H1 (cell line): ENCODE measurements at regions not wholly inside any gene's neighbourhood (a gene's known extent, or its start where the extent isn't known, plus 50 kb on each side); places are given as distances from the start of the nearest gene placed in this dataset.

ENCODE experiments used
- CTCF ChIA-PET: fragments of 300-600 bp; sonication (Branson Sonifier 250); formaldehyde crosslinking; loops from one replicate; lab custom pipeline; 2021; ENCODE audit not compliant: partially characterized antibody; lab: Charles Lee
- POLR2A ChIA-PET: fragments of 300-600 bp; sonication (Branson Sonifier 250); formaldehyde crosslinking; loops from one replicate; lab custom pipeline; 2021; ENCODE audit warnings: inconsistent platforms; ENCODE audit not compliant: partially characterized antibody; lab: Charles Lee
- DNase-seq, 2 experiments: peaks; one replicate each; pipeline versions ENCODE4 v3.0.0 to v3.0.0-alpha.2; 2010 to 2022; ENCODE audit warnings: low spot score in 2 of 2, low read depth in 1 of 2, mixed read lengths in 1 of 2
- FAIRE-seq: peaks from 2 replicates; lab custom pipeline; 2011; peaks lifted over from hg19 to GRCh38; lab: Jason Lieb, UNC
- H2AFZ ChIP-seq: 2 replicates; pipeline ENCODE4 v1.8.1; 2012; ENCODE audit warnings: low read length, inconsistent platforms
- H2AK5ac ChIP-seq: 2 replicates; pipeline ENCODE4 v1.6.1; 2013; ENCODE audit warnings: low read depth, low read length
- H2BK120ac ChIP-seq: replicated peaks from 2 replicates; pipeline ENCODE3; 2013; ENCODE audit warnings: low read depth, low read length, inconsistent platforms
- H2BK12ac ChIP-seq: 2 replicates; pipeline ENCODE4 v1.6.1; 2013; ENCODE audit warnings: low read depth, low read length
- H2BK15ac ChIP-seq: 2 replicates; pipeline ENCODE4 v1.6.1; 2013; ENCODE audit warnings: low read length
- H2BK20ac ChIP-seq: 2 replicates; pipeline ENCODE4 v1.6.1; 2013; ENCODE audit warnings: low read length
- H2BK5ac ChIP-seq: 2 replicates; pipeline ENCODE4 v1.6.1; 2013; ENCODE audit warnings: low read depth, low read length
- H3K14ac ChIP-seq: 2 replicates; pipeline ENCODE4 v1.6.1; 2013; ENCODE audit warnings: inconsistent platforms; ENCODE audit not compliant: insufficient read length
- H3K18ac ChIP-seq: 2 replicates; pipeline ENCODE4 v1.6.1; 2013; ENCODE audit warnings: low read length; ENCODE audit errors: extremely low read depth
- H3K23ac ChIP-seq: 2 replicates; pipeline ENCODE4 v1.6.1; 2013; ENCODE audit warnings: inconsistent platforms; ENCODE audit not compliant: insufficient read length
- H3K23me2 ChIP-seq: 2 replicates; pipeline ENCODE4 v1.6.1; 2013; ENCODE audit warnings: low read depth, low read length
- H3K27ac ChIP-seq: 2 replicates; pipeline ENCODE4 v1.6.1; 2011; ENCODE audit warnings: low read depth, low read length, inconsistent platforms
- H3K27me3 ChIP-seq, 4 experiments: replicated peaks in 1 of 4; 1 replicate in 1 of 4; 2 replicates in 3 of 4; pipeline versions ENCODE4 v1.6.1 to v1.8.1; 2011 to 2013; ENCODE audit warnings: low read length in 3 of 4, mild to moderate bottlenecking in 3 of 4, inconsistent platforms in 2 of 4, mixed read lengths in 2 of 4, moderate library complexity in 1 of 4; ENCODE audit not compliant: control insufficient read depth in 3 of 4, insufficient read depth in 3 of 4; ENCODE audit errors: extremely low read depth in 1 of 4
- H3K36me3 ChIP-seq, 4 experiments: 2 replicates each; pipeline versions ENCODE4 v1.6.1 to v1.8.1; 2011 to 2013; ENCODE audit warnings: mild to moderate bottlenecking in 4 of 4, low read length in 3 of 4, moderate library complexity in 2 of 4, control low read depth in 1 of 4, inconsistent platforms in 1 of 4; ENCODE audit not compliant: insufficient read depth in 4 of 4, control insufficient read depth in 2 of 4
- H3K4ac ChIP-seq: replicated peaks from 2 replicates; pipeline ENCODE3; 2013; ENCODE audit warnings: low read length, low read depth, mixed read lengths, inconsistent platforms; ENCODE audit not compliant: insufficient read length
- H3K4me1 ChIP-seq, 4 experiments: replicated peaks in 1 of 4; 1 replicate in 1 of 4; 2 replicates in 3 of 4; pipeline versions ENCODE4 v1.6.1 to v1.8.1; 2011 to 2013; ENCODE audit warnings: low read length in 3 of 4, inconsistent platforms in 2 of 4, mixed read lengths in 1 of 4; ENCODE audit not compliant: insufficient read depth in 4 of 4, control insufficient read depth in 3 of 4
- H3K4me2 ChIP-seq, 2 experiments: 2 replicates each; pipeline versions ENCODE4 v1.6.1 to v1.8.1; 2011 to 2013; ENCODE audit warnings: low read depth in 2 of 2, low read length in 2 of 2, control low read depth in 1 of 2, inconsistent platforms in 1 of 2, mild to moderate bottlenecking in 1 of 2; ENCODE audit not compliant: insufficient read depth in 1 of 2
- H3K4me3 ChIP-seq, 4 experiments: fragments of 200-600, 300-600 bp in 1 of 4; sonication (generic), shearing (Covaris generic), sonication (Bioruptor Twin) in 1 of 4; 2 replicates each; pipeline versions ENCODE4 v1.5.1 to v1.8.1; 2011 to 2016; ENCODE audit warnings: low read length in 4 of 4, low read depth in 3 of 4, control low read depth in 2 of 4, inconsistent platforms in 2 of 4, mild to moderate bottlenecking in 2 of 4, mixed read lengths in 1 of 4, moderate library complexity in 1 of 4; ENCODE audit not compliant: insufficient read depth in 2 of 4; ENCODE audit errors: extremely low read depth in 1 of 4
- H3K56ac ChIP-seq: replicated peaks from 2 replicates; pipeline ENCODE3; 2013; ENCODE audit warnings: low read depth, mild to moderate bottlenecking, mixed read lengths, low read length, inconsistent platforms; ENCODE audit not compliant: insufficient read length
- H3K79me1 ChIP-seq: 2 replicates; pipeline ENCODE4 v1.6.1; 2013; ENCODE audit warnings: low read depth, low read length, control low read depth
- H3K79me2 ChIP-seq, 2 experiments: 2 replicates each; pipeline versions ENCODE4 v1.6.1 to v1.8.1; 2012 to 2013; ENCODE audit warnings: low read length in 2 of 2, mild to moderate bottlenecking in 2 of 2, inconsistent platforms in 1 of 2; ENCODE audit not compliant: insufficient read depth in 2 of 2, control insufficient read depth in 1 of 2
- H3K9ac ChIP-seq, 4 experiments: replicated peaks in 1 of 4; 1 replicate in 1 of 4; 2 replicates in 3 of 4; pipeline versions ENCODE4 v1.6.1 to v1.8.1; 2011 to 2013; ENCODE audit warnings: low read depth in 3 of 4, low read length in 3 of 4, control low read depth in 2 of 4, mild to moderate bottlenecking in 2 of 4, moderate library complexity in 2 of 4, inconsistent platforms in 1 of 4; ENCODE audit errors: extremely low read depth in 1 of 4
- H3K9me3 ChIP-seq, 2 experiments: 2 replicates each; pipeline versions ENCODE4 v1.6.1 to v1.8.1; 2012 to 2013; ENCODE audit warnings: mild to moderate bottlenecking in 2 of 2, moderate library complexity in 2 of 2, control low read depth in 1 of 2, inconsistent platforms in 1 of 2, low read depth in 1 of 2, low read length in 1 of 2, mixed read lengths in 1 of 2; ENCODE audit not compliant: insufficient read depth in 2 of 2
- H4K20me1 ChIP-seq, 2 experiments: replicated peaks in 1 of 2; 2 replicates each; pipeline versions ENCODE3 to v1.8.1; 2011 to 2013; ENCODE audit warnings: inconsistent platforms in 2 of 2, low read length in 2 of 2, mild to moderate bottlenecking in 1 of 2; ENCODE audit not compliant: insufficient read depth in 2 of 2, control insufficient read depth in 1 of 2
- H4K5ac ChIP-seq: 2 replicates; pipeline ENCODE4 v1.6.1; 2013; ENCODE audit warnings: low read length, low read depth, mixed read lengths, inconsistent platforms; ENCODE audit not compliant: insufficient read length
- H4K8ac ChIP-seq: 2 replicates; pipeline ENCODE4 v1.8.0; 2013; ENCODE audit warnings: mild to moderate bottlenecking, moderate library complexity, low read length, inconsistent platforms; ENCODE audit not compliant: insufficient read depth; ENCODE audit errors: extremely low read depth
- H4K91ac ChIP-seq: replicated peaks from 2 replicates; pipeline ENCODE3; 2013; ENCODE audit warnings: low read length, mixed read lengths, inconsistent platforms; ENCODE audit not compliant: insufficient read length
- RNF2 ChIP-seq: fragments of 200-900, 300-1000 bp; sonication (generic); IDR thresholded peaks from 2 replicates; pipeline ENCODE4 v1.7.1; 2016; ENCODE audit warnings: borderline replicate concordance, low read depth, mild to moderate bottlenecking, antibody characterized with exemption, low read length; ENCODE audit not compliant: poor library complexity, severe bottlenecking; ENCODE audit errors: missing control alignments
- TAF7 ChIP-seq: optimal IDR thresholded peaks from 2 replicates; pipeline ENCODE3; 2011; ENCODE audit warnings: low read depth, mild to moderate bottlenecking, inconsistent platforms, low read length, moderate library complexity, borderline replicate concordance
- TCF12 ChIP-seq: IDR thresholded peaks from 2 replicates; pipeline ENCODE4 v1.6.1; 2011; ENCODE audit warnings: low read depth, mild to moderate bottlenecking, low read length
- WGBS, 2 experiments: shearing (Covaris generic) in 1 of 2; methylation state at CpG; one replicate each; pipeline versions ENCODE4 v1.1.6 to v1.1.7; 2013 to 2015; ENCODE audit warnings: low lambda C conversion rate in 2 of 2, mixed read lengths in 2 of 2, inconsistent platforms in 1 of 2, low coverage in 1 of 2, missing lambda C conversion rate in 1 of 2; ENCODE audit not compliant: insufficient replicate concordance in 2 of 2, insufficient coverage in 1 of 2, insufficient read length in 1 of 2; ENCODE audit errors: extremely low coverage in 1 of 2, missing lambda C conversion rate in 1 of 2; 5-methylcytosine and 5-hydroxymethylcytosine counted together
- TF ChIP-seq, protein P1 (sequence below), 3 experiments: IDR thresholded peaks; 1 replicate in 2 of 3; 2 replicates in 1 of 3; pipeline versions ENCODE4 v1.5.1 to v1.6.1; 2011; ENCODE audit warnings: low read length in 3 of 3, mild to moderate bottlenecking in 3 of 3, inconsistent platforms in 2 of 3, low read depth in 1 of 3, moderate library complexity in 1 of 3; ENCODE audit not compliant: insufficient read depth in 1 of 3; ENCODE audit errors: control extremely low read depth in 1 of 3
- TF ChIP-seq, protein P2 (sequence below): IDR thresholded peaks from 2 replicates; pipeline ENCODE4 v1.6.1; 2012; ENCODE audit warnings: inconsistent platforms

DNA sequence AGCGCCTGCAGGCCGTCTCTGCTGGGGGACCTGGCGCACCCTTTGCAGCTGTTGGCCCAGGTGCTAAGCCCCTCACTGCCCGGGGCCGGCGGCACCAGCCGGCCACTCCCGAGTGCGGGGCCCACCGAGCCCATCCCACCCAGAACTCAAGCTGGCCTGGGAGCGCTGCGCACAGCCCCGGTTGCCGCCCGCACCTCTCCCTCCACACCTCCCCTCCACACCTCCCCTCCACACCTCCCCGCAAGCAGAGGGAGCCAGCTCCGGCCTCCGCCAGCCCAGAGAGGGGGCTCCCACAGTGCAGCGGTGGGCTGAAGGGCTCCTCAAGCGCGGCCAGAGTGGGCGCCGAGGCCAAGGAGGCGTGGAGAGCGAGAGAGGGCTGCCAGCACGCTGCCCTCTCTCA, 177.8 kb upstream of the KAZN start:
- Histone ChIP-seq H2BK5ac (no peak overlapping the region), H4K5ac (no peak overlapping the region), H3K9ac (no peak overlapping the region), H2AFZ (no peak overlapping the region), H3K4me3 (no peak overlapping the region), H4K8ac (no peak overlapping the region), H2BK12ac (no peak overlapping the region), H3K27me3 (no peaks in the 10 kb centered on the region), H3K79me2 (no peaks in the 10 kb centered on the region), H4K20me1 (no peaks in the 10 kb centered on the region), H2BK20ac (no peak overlapping the region), H3K79me1 (no peaks in the 10 kb centered on the region), H3K18ac (no peak overlapping the region), H3K27ac (no peak overlapping the region), H3K23me2 (no peaks in the 10 kb centered on the region), H3K14ac (no peak overlapping the region), H3K56ac (no peak overlapping the region), H3K4me2 (no peak overlapping the region), H4K91ac (no peak overlapping the region), H3K4me1 (peaks cover 0 to 1% (median under 1%) of the 10 kb centered on the region in 4 experiments; a peak in 3 of 7 replicates), H2BK15ac (no peak overlapping the region), H3K36me3 (no peaks in the 10 kb centered on the region), H3K23ac (no peak overlapping the region), H3K4ac (no peak overlapping the region), H2BK120ac (no peak overlapping the region), H3K9me3 (peaks cover 0 to 10% of the 10 kb centered on the region in 2 experiments; a peak in 1 of 4 replicates), H2AK5ac (no peak overlapping the region)
- ChIA-PET POLR2A (no interaction called here), CTCF (interaction anchor here (0.8 to 3.1 kb wide), 6 partner anchors 15 to 307 kb away, joined by 3 to 12 read pairs (median 4); no protein-coding TSS in a partner anchor)
- no peak for DNase-seq
- FAIRE-seq: no peak
- WGBS, 2 experiments: 81% methylated on average over 3 of the region's 26 CpGs; no CpG with 5 or more reads in 1 of the 2 experiments
- no peak for TF ChIP-seq TCF12
- TF ChIP-seq, protein P1, sequence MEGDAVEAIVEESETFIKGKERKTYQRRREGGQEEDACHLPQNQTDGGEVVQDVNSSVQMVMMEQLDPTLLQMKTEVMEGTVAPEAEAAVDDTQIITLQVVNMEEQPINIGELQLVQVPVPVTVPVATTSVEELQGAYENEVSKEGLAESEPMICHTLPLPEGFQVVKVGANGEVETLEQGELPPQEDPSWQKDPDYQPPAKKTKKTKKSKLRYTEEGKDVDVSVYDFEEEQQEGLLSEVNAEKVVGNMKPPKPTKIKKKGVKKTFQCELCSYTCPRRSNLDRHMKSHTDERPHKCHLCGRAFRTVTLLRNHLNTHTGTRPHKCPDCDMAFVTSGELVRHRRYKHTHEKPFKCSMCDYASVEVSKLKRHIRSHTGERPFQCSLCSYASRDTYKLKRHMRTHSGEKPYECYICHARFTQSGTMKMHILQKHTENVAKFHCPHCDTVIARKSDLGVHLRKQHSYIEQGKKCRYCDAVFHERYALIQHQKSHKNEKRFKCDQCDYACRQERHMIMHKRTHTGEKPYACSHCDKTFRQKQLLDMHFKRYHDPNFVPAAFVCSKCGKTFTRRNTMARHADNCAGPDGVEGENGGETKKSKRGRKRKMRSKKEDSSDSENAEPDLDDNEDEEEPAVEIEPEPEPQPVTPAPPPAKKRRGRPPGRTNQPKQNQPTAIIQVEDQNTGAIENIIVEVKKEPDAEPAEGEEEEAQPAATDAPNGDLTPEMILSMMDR (IDR thresholded peaks at IDR 0.05; ENCODE audit: control extremely low read depth in 1 of 3, insufficient read depth in 1 of 3, low read depth in 1 of 3, low read length in 3 of 3): no peak
- no peak for TF ChIP-seq RNF2
- no peak for TF ChIP-seq TAF7
- TF ChIP-seq, protein P2, sequence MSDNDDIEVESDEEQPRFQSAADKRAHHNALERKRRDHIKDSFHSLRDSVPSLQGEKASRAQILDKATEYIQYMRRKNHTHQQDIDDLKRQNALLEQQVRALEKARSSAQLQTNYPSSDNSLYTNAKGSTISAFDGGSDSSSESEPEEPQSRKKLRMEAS: no peak
